Progenitor cell of endocrine pancreas (in vitro differentiated cells): ENCODE measurements at regions not wholly inside any gene's neighbourhood (a gene's known extent, or its start where the extent isn't known, plus 50 kb on each side); places are given as distances from the start of the nearest gene placed in this dataset.
"Not testable (repeated sequence)": the region's sequence is repeated elsewhere in the genome, so short reads cannot be mapped to it uniquely, and the experiment has no call there.

Source experiments
- DNase-seq: peaks from one replicate; pipeline ENCODE4 v3.0.0; 2021; ENCODE audit warnings: low spot score; ENCODE audit not compliant: unreplicated experiment
- H3K27ac Mint-ChIP-seq: 2 replicates; pipeline ENCODE4 v1.8.0; 2021; ENCODE audit warnings: mild to moderate bottlenecking, moderate library complexity, mixed read lengths
- H3K27me3 Mint-ChIP-seq: 2 replicates; pipeline ENCODE4 v1.8.0; 2021; ENCODE audit warnings: mixed read lengths
- H3K36me3 Mint-ChIP-seq: 2 replicates; pipeline ENCODE4 v1.8.0; 2022; ENCODE audit warnings: mixed read lengths; ENCODE audit not compliant: insufficient read depth
- H3K4me1 Mint-ChIP-seq: 2 replicates; pipeline ENCODE4 v1.8.0; 2021; ENCODE audit warnings: low read depth, mixed read lengths
- H3K4me3 Mint-ChIP-seq: 2 replicates; pipeline ENCODE4 v1.8.0; 2021; ENCODE audit warnings: low read depth, mild to moderate bottlenecking, moderate library complexity, mixed read lengths
- H3K9me3 Mint-ChIP-seq: 2 replicates; pipeline ENCODE4 v1.8.0; 2021; ENCODE audit warnings: low read depth, mixed read lengths
- TF ChIP-seq, protein P1 (sequence below): fragments of 200-600 bp; sonication (generic); IDR thresholded peaks from one replicate; pipeline ENCODE4 v1.5.0; 2021; ENCODE audit warnings: antibody characterized with exemption, mild to moderate bottlenecking; ENCODE audit not compliant: unreplicated experiment

DNA sequence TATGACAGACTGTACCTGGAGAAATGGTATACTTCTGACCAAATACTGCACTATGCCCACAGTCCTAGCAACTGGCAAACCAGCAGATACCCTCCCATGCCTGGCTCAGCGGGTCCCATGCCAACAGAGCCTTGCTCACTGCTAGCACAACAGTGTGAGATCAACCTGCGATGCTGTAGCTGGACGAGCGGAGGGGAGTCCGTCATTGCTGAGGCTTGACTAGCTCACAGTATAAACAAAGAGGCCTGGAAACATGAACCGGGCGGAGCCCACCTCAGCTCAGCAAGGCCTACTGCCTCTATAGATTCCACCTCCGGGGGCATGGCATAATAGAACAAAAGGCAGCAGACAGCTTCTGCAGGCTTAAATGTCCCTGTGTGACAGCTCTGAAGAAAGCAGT lies 93.2 kb upstream of the CAB39 start:
- peaks cover 7% of the 10 kb centered on the region for H3K4me1 Mint-ChIP-seq
- peaks cover 38% of the 10 kb centered on the region for H3K27me3 Mint-ChIP-seq
- H3K4me3 Mint-ChIP-seq: no peak overlapping the region
- H3K9me3 Mint-ChIP-seq: peaks cover 4% of the 10 kb centered on the region
- TF ChIP-seq, protein P1, sequence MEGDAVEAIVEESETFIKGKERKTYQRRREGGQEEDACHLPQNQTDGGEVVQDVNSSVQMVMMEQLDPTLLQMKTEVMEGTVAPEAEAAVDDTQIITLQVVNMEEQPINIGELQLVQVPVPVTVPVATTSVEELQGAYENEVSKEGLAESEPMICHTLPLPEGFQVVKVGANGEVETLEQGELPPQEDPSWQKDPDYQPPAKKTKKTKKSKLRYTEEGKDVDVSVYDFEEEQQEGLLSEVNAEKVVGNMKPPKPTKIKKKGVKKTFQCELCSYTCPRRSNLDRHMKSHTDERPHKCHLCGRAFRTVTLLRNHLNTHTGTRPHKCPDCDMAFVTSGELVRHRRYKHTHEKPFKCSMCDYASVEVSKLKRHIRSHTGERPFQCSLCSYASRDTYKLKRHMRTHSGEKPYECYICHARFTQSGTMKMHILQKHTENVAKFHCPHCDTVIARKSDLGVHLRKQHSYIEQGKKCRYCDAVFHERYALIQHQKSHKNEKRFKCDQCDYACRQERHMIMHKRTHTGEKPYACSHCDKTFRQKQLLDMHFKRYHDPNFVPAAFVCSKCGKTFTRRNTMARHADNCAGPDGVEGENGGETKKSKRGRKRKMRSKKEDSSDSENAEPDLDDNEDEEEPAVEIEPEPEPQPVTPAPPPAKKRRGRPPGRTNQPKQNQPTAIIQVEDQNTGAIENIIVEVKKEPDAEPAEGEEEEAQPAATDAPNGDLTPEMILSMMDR: no peak
- H3K36me3 Mint-ChIP-seq: peaks cover 1% of the 10 kb centered on the region
- no peak overlapping the region for H3K27ac Mint-ChIP-seq
- no peak for DNase-seq

DNA sequence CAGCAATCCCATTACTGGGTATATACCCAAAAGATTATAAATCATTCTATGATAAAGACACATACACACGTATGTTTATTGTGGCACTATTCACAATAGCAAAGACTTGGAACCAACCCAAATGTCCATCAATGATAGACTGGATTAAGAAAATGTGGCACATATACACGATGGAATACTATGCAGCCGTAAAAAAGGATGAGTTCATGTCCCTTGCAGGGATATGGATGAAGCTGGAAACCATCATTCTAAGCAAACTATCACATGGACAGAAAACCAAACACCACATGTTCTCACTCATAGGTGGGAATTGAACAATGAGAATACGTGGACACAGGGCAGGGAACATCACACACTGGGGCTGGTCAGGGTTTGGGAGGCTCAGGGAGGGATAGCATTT lies 87.4 kb upstream of the CAB39 start:
- H3K36me3 Mint-ChIP-seq, H3K4me3 Mint-ChIP-seq, H3K9me3 Mint-ChIP-seq, H3K27ac Mint-ChIP-seq, DNase-seq: not testable (repeated sequence)
- H3K27me3 Mint-ChIP-seq: peaks cover 49% of the 10 kb centered on the region
- peaks cover 14% of the 10 kb centered on the region for H3K4me1 Mint-ChIP-seq

DNA sequence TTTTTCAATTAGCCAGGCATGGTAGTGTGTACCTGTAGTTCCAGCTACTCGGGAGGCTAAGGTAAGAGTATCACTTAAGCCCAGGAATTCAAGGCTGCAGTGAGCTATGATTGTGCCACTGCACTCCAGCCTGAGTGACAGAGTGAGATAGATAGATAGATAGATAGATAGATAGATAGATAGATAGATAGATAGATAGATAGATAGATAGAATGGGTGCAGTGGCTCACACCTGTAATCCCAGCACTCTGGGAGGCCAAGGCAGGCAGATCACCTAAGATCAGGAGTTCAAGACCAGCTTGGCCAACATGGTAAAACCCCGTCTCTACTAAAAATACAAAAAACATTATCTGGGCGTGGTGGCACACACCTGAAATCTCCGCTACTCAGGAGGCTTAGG lies 85.6 kb upstream of the CAB39 start:
- H3K27ac Mint-ChIP-seq, DNase-seq, H3K4me3 Mint-ChIP-seq, H3K36me3 Mint-ChIP-seq, H3K9me3 Mint-ChIP-seq: not testable (repeated sequence)
- peaks cover 43% of the 10 kb centered on the region for H3K27me3 Mint-ChIP-seq
- H3K4me1 Mint-ChIP-seq: peaks cover 14% of the 10 kb centered on the region

DNA sequence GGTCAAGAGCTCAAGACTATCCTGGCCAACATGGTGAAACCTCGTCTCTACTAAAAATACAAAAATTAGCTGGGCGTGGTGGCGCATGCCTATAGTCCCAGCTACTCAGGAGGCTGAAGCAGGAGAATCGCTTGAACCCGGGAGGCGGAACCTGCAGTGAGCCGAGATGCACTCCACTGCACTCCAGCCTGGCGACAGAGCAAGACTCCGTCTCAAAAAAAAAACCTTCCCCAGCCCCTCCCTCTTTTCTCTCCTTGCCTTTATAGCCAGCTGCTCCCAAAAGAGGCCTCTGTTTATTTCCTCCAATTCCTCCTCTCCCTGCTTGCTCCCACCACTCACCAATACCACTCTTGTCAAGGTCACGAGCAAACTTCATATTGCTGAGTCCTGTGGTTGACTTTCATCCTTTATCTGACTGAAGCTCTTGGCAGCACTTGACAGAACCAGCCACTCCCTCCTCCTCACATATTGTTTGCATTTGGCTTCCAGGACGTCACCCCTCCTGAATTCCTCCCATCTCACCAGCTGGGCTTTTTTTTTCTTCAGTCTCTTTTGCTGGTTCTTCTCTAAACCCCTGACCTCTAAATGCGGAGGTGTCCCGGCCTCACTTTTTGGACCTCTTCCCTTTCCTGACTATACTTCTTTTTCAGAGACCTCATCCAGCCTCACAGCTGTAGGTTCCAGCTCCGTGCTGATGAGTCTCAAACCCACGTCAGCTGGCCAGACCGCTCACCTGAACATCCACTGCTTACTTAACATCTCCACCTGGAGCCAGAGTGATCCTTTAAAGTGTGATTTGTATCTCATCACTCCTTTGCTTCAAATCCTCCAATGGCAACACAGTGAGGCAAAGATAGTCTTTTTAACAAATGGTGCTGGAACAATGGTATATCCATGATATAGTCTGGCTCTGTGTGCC lies 84.6 kb upstream of the CAB39 start:
- no peak for DNase-seq
- no peak overlapping the region for H3K27ac Mint-ChIP-seq

DNA sequence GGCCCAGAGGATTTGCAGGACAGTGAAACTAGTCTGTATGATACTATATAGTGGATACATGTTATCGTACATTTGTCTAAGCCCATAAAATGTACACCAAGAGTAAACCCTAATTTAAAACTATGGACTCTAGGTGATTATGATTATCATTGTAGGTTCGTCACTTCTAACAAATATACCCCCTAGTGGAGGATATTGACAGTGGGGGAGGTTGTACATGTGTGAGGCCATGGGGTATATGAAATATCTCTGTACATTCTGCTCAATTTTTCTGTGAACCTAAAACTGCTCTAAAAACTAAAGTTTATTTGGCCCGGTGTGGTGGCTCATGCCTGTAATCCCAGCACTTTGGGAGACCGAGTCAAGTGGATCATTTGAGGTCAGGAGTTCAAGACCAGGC lies 81.2 kb upstream of the CAB39 start:
- Mint-ChIP-seq H3K27ac (no peak overlapping the region), H3K4me1 (peaks cover 8% of the 10 kb centered on the region), H3K36me3 (no peaks in the 10 kb centered on the region), H3K27me3 (peaks cover 14% of the 10 kb centered on the region), H3K9me3 (no peaks in the 10 kb centered on the region), H3K4me3 (no peak overlapping the region)
- TF ChIP-seq, protein P1: no peak
- no peak for DNase-seq

More for the DNA sequence above, 84.6 kb upstream of the CAB39 start:
- Mint-ChIP-seq H3K4me1 (peaks cover 8% of the 10 kb centered on the region), H3K9me3 (no peaks in the 10 kb centered on the region), H3K36me3 (no peaks in the 10 kb centered on the region), H3K4me3 (no peak overlapping the region), H3K27me3 (peaks cover 39% of the 10 kb centered on the region)
- TF ChIP-seq, protein P1: no peak

DNA sequence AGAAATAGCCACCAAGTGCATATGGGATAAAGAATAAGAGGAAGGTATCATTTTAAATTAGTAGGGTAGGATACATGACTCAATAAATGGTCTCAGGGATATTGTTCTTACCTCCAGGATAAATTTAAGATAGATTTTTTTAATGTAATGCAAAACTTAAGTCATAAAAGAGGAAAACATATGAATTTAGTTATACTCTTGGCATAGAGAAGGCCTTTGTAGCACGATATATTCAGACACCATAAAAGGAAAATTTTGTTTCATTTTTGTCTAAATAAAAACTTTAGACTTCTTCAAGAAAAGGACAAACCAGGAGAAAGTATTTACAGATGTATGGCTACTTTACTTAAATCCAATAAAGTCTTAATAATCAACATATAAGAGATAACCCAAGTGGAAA lies 78.5 kb upstream of the CAB39 start:
- Mint-ChIP-seq H3K9me3 (no peaks in the 10 kb centered on the region), H3K36me3 (no peaks in the 10 kb centered on the region), H3K27me3 (no peaks in the 10 kb centered on the region), H3K4me3 (no peak overlapping the region), H3K27ac (no peak overlapping the region), H3K4me1 (peaks cover 1% of the 10 kb centered on the region)
- no peak for DNase-seq
- TF ChIP-seq, protein P1: no peak

DNA sequence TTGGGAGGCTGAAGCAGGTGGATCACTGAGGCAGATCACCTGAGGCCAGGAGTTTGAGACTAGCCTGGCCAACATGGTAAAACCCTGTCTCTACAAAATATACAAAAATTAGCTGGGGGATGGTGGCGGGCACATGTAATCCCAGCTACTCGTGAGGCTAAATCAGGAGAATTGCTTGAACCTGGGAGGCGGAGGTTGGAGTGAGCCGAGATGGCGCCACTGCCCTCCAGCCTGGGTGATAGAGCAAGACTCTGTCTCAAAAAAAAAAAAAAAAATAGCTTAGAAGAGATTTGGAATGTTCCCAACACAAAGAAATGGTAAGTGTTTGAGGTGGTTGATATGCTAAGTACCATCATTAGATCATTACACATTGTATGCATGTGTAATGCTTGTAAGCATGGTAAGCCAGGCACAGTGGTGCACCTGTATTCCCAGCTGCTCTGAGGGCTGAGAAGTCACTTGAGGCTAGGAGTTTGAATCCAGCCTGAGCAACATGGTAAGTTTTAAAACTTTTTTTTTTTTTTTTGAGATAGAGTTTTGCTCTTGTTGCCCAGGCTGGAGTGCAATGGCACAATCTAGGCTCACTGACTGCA lies 77.8 kb upstream of the CAB39 start:
- H3K36me3 Mint-ChIP-seq, DNase-seq, H3K4me3 Mint-ChIP-seq, H3K9me3 Mint-ChIP-seq, H3K27me3 Mint-ChIP-seq, H3K27ac Mint-ChIP-seq, H3K4me1 Mint-ChIP-seq: not testable (repeated sequence)
